SK-N-SH (cell line): ENCODE measurements at regions not wholly inside any gene's neighbourhood (a gene's known extent, or its start where the extent isn't known, plus 50 kb on each side); places are given as distances from the start of the nearest gene placed in this dataset.

ENCODE experiments used
- CTCF ChIA-PET: fragments of 300-600, 350-600 bp; formaldehyde crosslinking; extraction: SDS; loops from one replicate; lab custom pipeline; 2021; lab: Yijun Ruan, JAX
- POLR2A ChIA-PET: fragments of 350-600 bp; sonication (Branson Sonifier 250); formaldehyde crosslinking; extraction: SDS; loops from one replicate; lab custom pipeline; 2020; ENCODE audit warnings: antibody characterized with exemption, inconsistent platforms; lab: Yijun Ruan, JAX
- DNase-seq: peaks from one replicate; pipeline ENCODE4 v3.0.0; 2012
- H2AFZ ChIP-seq: fragments of 200-600 bp; sonication (generic); 2 replicates; pipeline ENCODE4 v1.8.1; 2016; ENCODE audit warnings: antibody characterized with exemption, mild to moderate bottlenecking, low read depth
- H3F3A ChIP-seq: fragments of 200-600 bp; sonication (generic); replicated peaks from 2 replicates; pipeline ENCODE3; 2016; ENCODE audit warnings: antibody characterized with exemption, mild to moderate bottlenecking; ENCODE audit not compliant: insufficient read depth
- H3K27ac ChIP-seq, 2 experiments: fragments of 200-500 bp in 1 of 2; fragments of 200-600 bp in 1 of 2; sonication (Bioruptor generic) in 1 of 2; sonication (generic), shearing (Covaris generic) in 1 of 2; 2 replicates each; pipeline versions ENCODE4 v1.5.1 to v1.6.1; 2014 to 2016; ENCODE audit warnings: low read depth in 2 of 2, inconsistent platforms in 1 of 2, low read length in 1 of 2, mild to moderate bottlenecking in 1 of 2, mixed read lengths in 1 of 2
- H3K27me3 ChIP-seq: fragments of 200-600 bp; sonication (generic), shearing (Covaris generic); 2 replicates; pipeline ENCODE4 v1.6.1; 2016; ENCODE audit warnings: mixed run types; ENCODE audit not compliant: insufficient read depth
- H3K36me3 ChIP-seq, 2 experiments: fragments of 200-500 bp in 1 of 2; fragments of 200-600 bp in 1 of 2; sonication (Bioruptor generic) in 1 of 2; sonication (generic) in 1 of 2; replicated peaks in 1 of 2; 2 replicates each; pipeline versions ENCODE3 to v1.5.1; 2014 to 2016; ENCODE audit warnings: low read length in 1 of 2, mild to moderate bottlenecking in 1 of 2; ENCODE audit not compliant: insufficient read depth in 2 of 2, control insufficient read depth in 1 of 2
- H3K4me1 ChIP-seq, 2 experiments: fragments of 200-500 bp in 1 of 2; fragments of 200-600 bp in 1 of 2; sonication (Bioruptor generic) in 1 of 2; sonication (generic), shearing (Covaris generic) in 1 of 2; 2 replicates each; pipeline versions ENCODE4 v1.5.1 to v1.6.1; 2014 to 2016; ENCODE audit warnings: low read depth in 1 of 2, low read length in 1 of 2, mixed run types in 1 of 2; ENCODE audit not compliant: insufficient read depth in 2 of 2, control insufficient read depth in 1 of 2
- H3K4me2 ChIP-seq: fragments of 200-600 bp; sonication (generic), shearing (Covaris generic); 2 replicates; pipeline ENCODE4 v1.6.1; 2017; ENCODE audit warnings: mixed run types
- H3K4me3 ChIP-seq, 2 experiments: fragments of 200-500 bp in 1 of 2; fragments of 200-600 bp in 1 of 2; sonication (Bioruptor generic) in 1 of 2; sonication (generic), shearing (Covaris generic) in 1 of 2; 2 replicates each; pipeline versions ENCODE4 v1.5.1 to v1.8.1; 2014 to 2016; ENCODE audit warnings: low read depth in 2 of 2, inconsistent platforms in 1 of 2, low read length in 1 of 2, mild to moderate bottlenecking in 1 of 2, mixed read lengths in 1 of 2, moderate library complexity in 1 of 2
- H3K79me2 ChIP-seq: fragments of 200-600 bp; sonication (generic); 2 replicates; pipeline ENCODE4 v1.8.1; 2017; ENCODE audit warnings: mild to moderate bottlenecking; ENCODE audit not compliant: insufficient read depth
- H3K9ac ChIP-seq: fragments of 200-600 bp; sonication (generic); 2 replicates; pipeline ENCODE4 v1.6.1; 2017; ENCODE audit warnings: mixed run types
- H3K9me2 ChIP-seq: fragments of 200-600 bp; sonication (generic); 2 replicates; pipeline ENCODE4 v1.6.1; 2017; ENCODE audit warnings: mixed run types
- H3K9me3 ChIP-seq: fragments of 200-600 bp; sonication (generic); 2 replicates; pipeline ENCODE4 v1.6.1; 2017; ENCODE audit warnings: mixed run types, mild to moderate bottlenecking, moderate library complexity
- H4K20me1 ChIP-seq: fragments of 200-600 bp; sonication (generic); 2 replicates; pipeline ENCODE4 v1.6.1; 2017; ENCODE audit warnings: mild to moderate bottlenecking, mixed run types; ENCODE audit not compliant: insufficient read depth
- EP300 ChIP-seq, 2 experiments: IDR thresholded peaks; 2 replicates each; pipeline versions ENCODE4 v1.4.0 to v1.6.1; 2012; ENCODE audit warnings: borderline replicate concordance in 1 of 2, low read depth in 1 of 2, low read length in 1 of 2
- FOXJ3 ChIP-seq: sonication (generic); formaldehyde crosslinking; IDR thresholded peaks from 2 replicates; pipeline ENCODE4 v1.5.1; 2020; ENCODE audit warnings: mild to moderate bottlenecking, missing genetic modification reagents
- GABPA ChIP-seq: IDR thresholded peaks from 2 replicates; pipeline ENCODE4 v1.4.0; 2012; ENCODE audit warnings: low read depth, mild to moderate bottlenecking
- RCOR1 ChIP-seq: fragments of 150-350 bp; IDR thresholded peaks from 2 replicates; pipeline ENCODE4 v1.6.1; 2017; ENCODE audit warnings: antibody characterized with exemption, low read length
- TCF12 ChIP-seq: IDR thresholded peaks from 2 replicates; pipeline ENCODE4 v1.4.0; 2012
- TEAD4 ChIP-seq: IDR thresholded peaks from 2 replicates; pipeline ENCODE4 v1.4.0; 2012; ENCODE audit warnings: mild to moderate bottlenecking, borderline replicate concordance; ENCODE audit not compliant: insufficient read depth
- WGBS: methylation state at CpG from one replicate; pipeline ENCODE4 v1.1.6; 2017; ENCODE audit warnings: low lambda C conversion rate; 5-methylcytosine and 5-hydroxymethylcytosine counted together
- TF ChIP-seq, protein P1 (sequence below): IDR thresholded peaks from 2 replicates; pipeline ENCODE4; 2012
- TF ChIP-seq, protein P2 (sequence below): IDR thresholded peaks from 2 replicates; pipeline ENCODE4 v1.4.0; 2012; ENCODE audit warnings: low read depth, borderline replicate concordance
- TF ChIP-seq, protein P3 (sequence below): IDR thresholded peaks from 2 replicates; pipeline ENCODE4 v1.6.1; 2012; ENCODE audit warnings: mild to moderate bottlenecking, low read depth, low read length, moderate library complexity
- TF ChIP-seq, protein P4 (sequence below): fragments of 150-350 bp; IDR thresholded peaks from 2 replicates; pipeline ENCODE4 v1.6.1; 2017; ENCODE audit warnings: antibody characterized with exemption, low read length, low read depth, borderline replicate concordance
- TF ChIP-seq, protein P5 (sequence below): fragments of 200-600 bp; sonication (generic); IDR thresholded peaks from 2 replicates; pipeline ENCODE4 v1.6.1; 2017; ENCODE audit warnings: antibody characterized with exemption, mild to moderate bottlenecking, moderate library complexity

DNA sequence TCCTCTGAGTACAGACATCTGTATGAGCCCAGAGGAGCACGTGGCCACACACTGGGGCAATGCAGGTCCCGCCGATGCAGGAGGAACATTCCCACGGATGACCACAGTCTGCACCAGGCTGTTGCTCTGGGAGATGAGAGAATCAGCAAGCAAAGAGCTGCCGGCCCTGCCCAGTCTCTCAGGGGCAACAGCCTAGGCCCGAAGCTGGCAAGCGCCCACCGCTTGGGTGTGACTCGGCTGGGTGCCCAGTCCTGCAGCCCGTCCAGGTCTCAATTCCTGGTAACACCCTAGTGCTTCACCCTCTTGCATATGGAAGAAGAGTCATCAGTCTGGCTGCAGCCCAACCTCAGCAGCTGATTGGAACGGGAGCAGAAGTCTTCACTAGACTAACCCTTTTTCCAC, 153.7 kb upstream of the HES1 start:
- no peaks in the 10 kb centered on the region; the same call in 1 of the 2 replicates for H3K27me3 ChIP-seq
- 72% methylated on average over 7 of the region's 11 CpGs for WGBS
- no peaks in the 10 kb centered on the region for H3K79me2 ChIP-seq
- H3K9ac ChIP-seq = no peak overlapping the region
- ChIA-PET POLR2A (no interaction called here), CTCF (interaction anchor here (0.7 to 2.0 kb wide), 2 partner anchors 10 to 13 kb away, joined by 3 to 6 read pairs; no protein-coding TSS in a partner anchor)
- TF ChIP-seq EP300 (IDR thresholded peaks at IDR 0.05; ENCODE audit: borderline replicate concordance in 1 of 2, low read depth in 1 of 2, low read length in 1 of 2) (no peak), FOXJ3 (CRISPR knock-in tag) (no peak), GABPA (no peak)
- TF ChIP-seq, protein P1, sequence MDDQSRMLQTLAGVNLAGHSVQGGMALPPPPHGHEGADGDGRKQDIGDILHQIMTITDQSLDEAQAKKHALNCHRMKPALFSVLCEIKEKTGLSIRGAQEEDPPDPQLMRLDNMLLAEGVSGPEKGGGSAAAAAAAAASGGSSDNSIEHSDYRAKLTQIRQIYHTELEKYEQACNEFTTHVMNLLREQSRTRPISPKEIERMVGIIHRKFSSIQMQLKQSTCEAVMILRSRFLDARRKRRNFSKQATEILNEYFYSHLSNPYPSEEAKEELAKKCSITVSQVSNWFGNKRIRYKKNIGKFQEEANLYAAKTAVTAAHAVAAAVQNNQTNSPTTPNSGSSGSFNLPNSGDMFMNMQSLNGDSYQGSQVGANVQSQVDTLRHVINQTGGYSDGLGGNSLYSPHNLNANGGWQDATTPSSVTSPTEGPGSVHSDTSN = no peak
- TF ChIP-seq, protein P2, sequence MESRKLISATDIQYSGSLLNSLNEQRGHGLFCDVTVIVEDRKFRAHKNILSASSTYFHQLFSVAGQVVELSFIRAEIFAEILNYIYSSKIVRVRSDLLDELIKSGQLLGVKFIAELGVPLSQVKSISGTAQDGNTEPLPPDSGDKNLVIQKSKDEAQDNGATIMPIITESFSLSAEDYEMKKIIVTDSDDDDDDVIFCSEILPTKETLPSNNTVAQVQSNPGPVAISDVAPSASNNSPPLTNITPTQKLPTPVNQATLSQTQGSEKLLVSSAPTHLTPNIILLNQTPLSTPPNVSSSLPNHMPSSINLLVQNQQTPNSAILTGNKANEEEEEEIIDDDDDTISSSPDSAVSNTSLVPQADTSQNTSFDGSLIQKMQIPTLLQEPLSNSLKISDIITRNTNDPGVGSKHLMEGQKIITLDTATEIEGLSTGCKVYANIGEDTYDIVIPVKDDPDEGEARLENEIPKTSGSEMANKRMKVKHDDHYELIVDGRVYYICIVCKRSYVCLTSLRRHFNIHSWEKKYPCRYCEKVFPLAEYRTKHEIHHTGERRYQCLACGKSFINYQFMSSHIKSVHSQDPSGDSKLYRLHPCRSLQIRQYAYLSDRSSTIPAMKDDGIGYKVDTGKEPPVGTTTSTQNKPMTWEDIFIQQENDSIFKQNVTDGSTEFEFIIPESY = no peak
- no peak for DNase-seq
- no peak overlapping the region for H2AFZ ChIP-seq
- no peak overlapping the region for H3K4me2 ChIP-seq
- H4K20me1 ChIP-seq = no peaks in the 10 kb centered on the region
- no peak overlapping the region for H3K27ac ChIP-seq
- H3K9me2 ChIP-seq = no peaks in the 10 kb centered on the region
- H3K4me3 ChIP-seq = no peak overlapping the region
- no peaks in the 10 kb centered on the region for H3K9me3 ChIP-seq
- H3K4me1 ChIP-seq = peaks cover 0 to 2% of the 10 kb centered on the region in 2 experiments; a peak in 2 of 4 replicates
- H3K36me3 ChIP-seq = no peaks in the 10 kb centered on the region
- no peaks in the 10 kb centered on the region for H3F3A ChIP-seq

DNA sequence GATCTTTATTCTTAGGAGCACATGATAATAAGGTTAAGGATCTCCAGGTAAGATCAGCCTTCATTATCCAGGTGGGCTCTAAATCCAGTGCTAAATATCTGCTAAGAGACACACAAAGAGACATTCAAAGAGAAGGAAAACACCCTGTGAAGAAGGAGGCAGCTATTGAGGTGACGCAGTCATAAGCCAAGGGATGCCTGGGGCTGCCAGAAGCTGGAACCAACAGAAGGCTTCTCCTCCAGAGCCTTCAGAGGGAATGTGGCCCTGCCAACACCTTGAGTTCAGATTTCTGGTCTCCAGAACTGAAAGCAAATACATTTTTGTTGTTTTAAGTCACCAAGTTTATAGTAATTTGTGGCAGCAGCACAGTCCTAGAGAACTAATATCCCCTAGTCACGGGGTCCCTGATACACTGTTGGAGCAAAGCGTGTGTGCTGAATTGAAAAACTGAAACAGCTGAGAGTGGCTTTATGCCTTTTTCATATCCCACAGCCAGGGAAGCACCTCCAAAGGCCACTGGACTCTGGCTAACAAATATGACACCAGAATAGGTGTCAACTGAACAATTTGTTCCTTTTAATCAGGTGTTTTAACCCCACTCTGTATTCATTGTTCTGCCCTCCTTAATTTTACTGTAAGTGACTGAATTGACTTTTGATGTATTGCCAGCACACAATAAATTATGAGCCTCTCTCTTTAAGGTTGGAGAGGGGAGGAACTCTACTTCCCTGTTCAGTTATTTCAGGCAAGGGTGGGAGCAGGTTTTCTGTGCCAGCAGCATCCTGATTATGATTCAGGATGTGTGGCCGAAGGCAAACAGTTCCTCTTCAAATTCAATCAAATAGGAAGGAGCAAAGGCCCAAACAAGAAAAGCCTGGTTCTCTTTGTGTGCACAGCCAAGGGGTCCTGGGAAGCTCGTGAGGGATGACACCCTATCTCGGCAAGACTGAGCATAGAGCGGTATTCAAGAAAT, 151.8 kb upstream of the HES1 start:
- Histone ChIP-seq H4K20me1 (no peaks in the 10 kb centered on the region), H3K9me3 (no peaks in the 10 kb centered on the region), H3K9ac (no peak overlapping the region), H3K27me3 (peaks cover 4% of the 10 kb centered on the region; the same call in 1 of the 2 replicates), H3K36me3 (no peaks in the 10 kb centered on the region), H3K9me2 (no peaks in the 10 kb centered on the region), H3K4me3 (no peak overlapping the region), H2AFZ (no peak overlapping the region), H3F3A (no peaks in the 10 kb centered on the region), H3K79me2 (no peaks in the 10 kb centered on the region), H3K27ac (no peak overlapping the region), H3K4me2 (no peak overlapping the region), H3K4me1 (peaks cover 0 to 3% of the 10 kb centered on the region in 2 experiments; a peak in 3 of 4 replicates)
- 78% methylated on average over 7 of the region's 7 CpGs for WGBS
- POLR2A ChIA-PET = no interaction called here
- no peak for DNase-seq
- no peak for TF ChIP-seq GABPA
- TF ChIP-seq, protein P1 = no peak
- TF ChIP-seq RCOR1 = no peak
- TF ChIP-seq, protein P3, sequence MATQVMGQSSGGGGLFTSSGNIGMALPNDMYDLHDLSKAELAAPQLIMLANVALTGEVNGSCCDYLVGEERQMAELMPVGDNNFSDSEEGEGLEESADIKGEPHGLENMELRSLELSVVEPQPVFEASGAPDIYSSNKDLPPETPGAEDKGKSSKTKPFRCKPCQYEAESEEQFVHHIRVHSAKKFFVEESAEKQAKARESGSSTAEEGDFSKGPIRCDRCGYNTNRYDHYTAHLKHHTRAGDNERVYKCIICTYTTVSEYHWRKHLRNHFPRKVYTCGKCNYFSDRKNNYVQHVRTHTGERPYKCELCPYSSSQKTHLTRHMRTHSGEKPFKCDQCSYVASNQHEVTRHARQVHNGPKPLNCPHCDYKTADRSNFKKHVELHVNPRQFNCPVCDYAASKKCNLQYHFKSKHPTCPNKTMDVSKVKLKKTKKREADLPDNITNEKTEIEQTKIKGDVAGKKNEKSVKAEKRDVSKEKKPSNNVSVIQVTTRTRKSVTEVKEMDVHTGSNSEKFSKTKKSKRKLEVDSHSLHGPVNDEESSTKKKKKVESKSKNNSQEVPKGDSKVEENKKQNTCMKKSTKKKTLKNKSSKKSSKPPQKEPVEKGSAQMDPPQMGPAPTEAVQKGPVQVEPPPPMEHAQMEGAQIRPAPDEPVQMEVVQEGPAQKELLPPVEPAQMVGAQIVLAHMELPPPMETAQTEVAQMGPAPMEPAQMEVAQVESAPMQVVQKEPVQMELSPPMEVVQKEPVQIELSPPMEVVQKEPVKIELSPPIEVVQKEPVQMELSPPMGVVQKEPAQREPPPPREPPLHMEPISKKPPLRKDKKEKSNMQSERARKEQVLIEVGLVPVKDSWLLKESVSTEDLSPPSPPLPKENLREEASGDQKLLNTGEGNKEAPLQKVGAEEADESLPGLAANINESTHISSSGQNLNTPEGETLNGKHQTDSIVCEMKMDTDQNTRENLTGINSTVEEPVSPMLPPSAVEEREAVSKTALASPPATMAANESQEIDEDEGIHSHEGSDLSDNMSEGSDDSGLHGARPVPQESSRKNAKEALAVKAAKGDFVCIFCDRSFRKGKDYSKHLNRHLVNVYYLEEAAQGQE = no peak
- TF ChIP-seq, protein P4, sequence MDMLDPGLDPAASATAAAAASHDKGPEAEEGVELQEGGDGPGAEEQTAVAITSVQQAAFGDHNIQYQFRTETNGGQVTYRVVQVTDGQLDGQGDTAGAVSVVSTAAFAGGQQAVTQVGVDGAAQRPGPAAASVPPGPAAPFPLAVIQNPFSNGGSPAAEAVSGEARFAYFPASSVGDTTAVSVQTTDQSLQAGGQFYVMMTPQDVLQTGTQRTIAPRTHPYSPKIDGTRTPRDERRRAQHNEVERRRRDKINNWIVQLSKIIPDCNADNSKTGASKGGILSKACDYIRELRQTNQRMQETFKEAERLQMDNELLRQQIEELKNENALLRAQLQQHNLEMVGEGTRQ = no peak
- TF ChIP-seq TEAD4 = no peak
- TF ChIP-seq TCF12 = no peak
- TF ChIP-seq, protein P5, sequence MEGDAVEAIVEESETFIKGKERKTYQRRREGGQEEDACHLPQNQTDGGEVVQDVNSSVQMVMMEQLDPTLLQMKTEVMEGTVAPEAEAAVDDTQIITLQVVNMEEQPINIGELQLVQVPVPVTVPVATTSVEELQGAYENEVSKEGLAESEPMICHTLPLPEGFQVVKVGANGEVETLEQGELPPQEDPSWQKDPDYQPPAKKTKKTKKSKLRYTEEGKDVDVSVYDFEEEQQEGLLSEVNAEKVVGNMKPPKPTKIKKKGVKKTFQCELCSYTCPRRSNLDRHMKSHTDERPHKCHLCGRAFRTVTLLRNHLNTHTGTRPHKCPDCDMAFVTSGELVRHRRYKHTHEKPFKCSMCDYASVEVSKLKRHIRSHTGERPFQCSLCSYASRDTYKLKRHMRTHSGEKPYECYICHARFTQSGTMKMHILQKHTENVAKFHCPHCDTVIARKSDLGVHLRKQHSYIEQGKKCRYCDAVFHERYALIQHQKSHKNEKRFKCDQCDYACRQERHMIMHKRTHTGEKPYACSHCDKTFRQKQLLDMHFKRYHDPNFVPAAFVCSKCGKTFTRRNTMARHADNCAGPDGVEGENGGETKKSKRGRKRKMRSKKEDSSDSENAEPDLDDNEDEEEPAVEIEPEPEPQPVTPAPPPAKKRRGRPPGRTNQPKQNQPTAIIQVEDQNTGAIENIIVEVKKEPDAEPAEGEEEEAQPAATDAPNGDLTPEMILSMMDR = no peak
- TF ChIP-seq FOXJ3 (CRISPR knock-in tag) = no peak
- CTCF ChIA-PET = interaction anchor here (2.0 kb wide), 1 partner anchor 15 kb away, joined by 6 read pairs; no protein-coding TSS in a partner anchor
